H9 (cell line): ENCODE measurements at regions not wholly inside any gene's neighbourhood (a gene's known extent, or its start where the extent isn't known, plus 50 kb on each side); places are given as distances from the start of the nearest gene placed in this dataset.

Source experiments
- DNase-seq: peaks from one replicate; pipeline ENCODE4 v3.0.0-alpha.2; 2017
- H2AFZ ChIP-seq: one replicate; pipeline ENCODE4 v1.6.1; 2013; ENCODE audit warnings: mild to moderate bottlenecking, low read length, control low read depth, moderate library complexity
- H2AK5ac ChIP-seq: 2 replicates; pipeline ENCODE4 v1.6.1; 2013; ENCODE audit warnings: low read length, control low read depth, mixed read lengths; ENCODE audit not compliant: insufficient read length
- H2BK120ac ChIP-seq: one replicate; pipeline ENCODE4 v1.6.1; 2013; ENCODE audit warnings: low read depth, mild to moderate bottlenecking, low read length, control low read depth, inconsistent platforms; ENCODE audit not compliant: poor library complexity, severe bottlenecking
- H2BK12ac ChIP-seq: 2 replicates; pipeline ENCODE4 v1.6.1; 2013; ENCODE audit warnings: low read length, control low read depth, mixed read lengths, low read depth; ENCODE audit not compliant: insufficient read length
- H2BK15ac ChIP-seq: 2 replicates; pipeline ENCODE4 v1.6.1; 2013; ENCODE audit warnings: low read depth, low read length, control low read depth
- H2BK20ac ChIP-seq: one replicate; pipeline ENCODE4 v1.6.1; 2013; ENCODE audit warnings: low read depth, mild to moderate bottlenecking, low read length, control low read depth, inconsistent platforms; ENCODE audit not compliant: poor library complexity, severe bottlenecking
- H2BK5ac ChIP-seq: 2 replicates; pipeline ENCODE4 v1.6.1; 2013; ENCODE audit warnings: low read length, control low read depth, mixed read lengths; ENCODE audit not compliant: insufficient read length
- H3K14ac ChIP-seq: 2 replicates; pipeline ENCODE4 v1.6.1; 2013; ENCODE audit warnings: low read length, control low read depth; ENCODE audit not compliant: insufficient read depth
- H3K18ac ChIP-seq: 2 replicates; pipeline ENCODE4 v1.6.1; 2013; ENCODE audit warnings: low read depth, mild to moderate bottlenecking, mixed read lengths, low read length, control low read depth; ENCODE audit not compliant: insufficient read length
- H3K23ac ChIP-seq: 2 replicates; pipeline ENCODE4 v1.6.1; 2013; ENCODE audit warnings: low read length, control low read depth, mixed read lengths, low read depth; ENCODE audit not compliant: insufficient read length
- H3K23me2 ChIP-seq: 2 replicates; pipeline ENCODE4 v1.6.1; 2013; ENCODE audit warnings: low read depth, mild to moderate bottlenecking, mixed read lengths, low read length, control low read depth; ENCODE audit not compliant: insufficient read length, poor library complexity, severe bottlenecking
- H3K27ac ChIP-seq: 2 replicates; pipeline ENCODE4 v1.5.1; 2013; ENCODE audit warnings: low read length, control low read depth, mixed read lengths, low read depth; ENCODE audit not compliant: insufficient read length
- H3K27me3 ChIP-seq: 2 replicates; pipeline ENCODE4 v1.6.1; 2013; ENCODE audit warnings: low read length, control low read depth, inconsistent platforms; ENCODE audit not compliant: insufficient read depth
- H3K4ac ChIP-seq: 2 replicates; pipeline ENCODE4 v1.6.1; 2013; ENCODE audit warnings: low read depth, mild to moderate bottlenecking, control low read depth, inconsistent platforms, low read length, moderate library complexity
- H3K4me1 ChIP-seq: 2 replicates; pipeline ENCODE4 v1.6.1; 2013; ENCODE audit warnings: low read length, control low read depth, inconsistent platforms; ENCODE audit not compliant: insufficient read depth
- H3K4me2 ChIP-seq: 2 replicates; pipeline ENCODE4 v1.6.1; 2013; ENCODE audit warnings: low read length, control low read depth, mixed read lengths; ENCODE audit not compliant: insufficient read length, insufficient read depth
- H3K56ac ChIP-seq: 2 replicates; pipeline ENCODE4 v1.6.1; 2013; ENCODE audit warnings: low read depth, mild to moderate bottlenecking, mixed read lengths, low read length, control low read depth; ENCODE audit not compliant: insufficient read length
- H3K79me1 ChIP-seq: 2 replicates; pipeline ENCODE4 v1.6.1; 2013; ENCODE audit warnings: low read depth, mild to moderate bottlenecking, moderate library complexity, low read length, control low read depth, inconsistent platforms; ENCODE audit not compliant: insufficient read depth, poor library complexity, severe bottlenecking
- H3K79me2 ChIP-seq: 2 replicates; pipeline ENCODE4 v1.6.1; 2013; ENCODE audit warnings: low read length, control low read depth, inconsistent platforms; ENCODE audit not compliant: insufficient read depth
- H3K9ac ChIP-seq: 2 replicates; pipeline ENCODE4 v1.6.1; 2013; ENCODE audit warnings: low read length, control low read depth, mixed read lengths; ENCODE audit not compliant: insufficient read length; ENCODE audit errors: extremely low read depth
- H3K9me3 ChIP-seq: one replicate; pipeline ENCODE4 v1.6.1; 2013; ENCODE audit warnings: low read depth, low read length, inconsistent platforms; ENCODE audit not compliant: control insufficient read depth
- H3T11ph ChIP-seq: one replicate; pipeline ENCODE4 v1.6.1; 2013; ENCODE audit warnings: mild to moderate bottlenecking, low read length, control low read depth, inconsistent platforms
- H4K20me1 ChIP-seq: one replicate; pipeline ENCODE4 v1.6.1; 2013; ENCODE audit not compliant: control insufficient read depth, insufficient read length, insufficient read depth
- H4K5ac ChIP-seq: 2 replicates; pipeline ENCODE4 v1.6.1; 2013; ENCODE audit warnings: low read depth, mild to moderate bottlenecking, mixed read lengths, low read length, control low read depth; ENCODE audit not compliant: insufficient read length
- H4K8ac ChIP-seq: replicated peaks from 2 replicates; pipeline ENCODE4 v1.6.1; 2013; ENCODE audit warnings: low read length, control low read depth, mixed read lengths, low read depth; ENCODE audit not compliant: insufficient read length
- H4K91ac ChIP-seq: 2 replicates; pipeline ENCODE4 v1.6.1; 2013; ENCODE audit warnings: low read depth, mild to moderate bottlenecking, moderate library complexity, mixed read lengths, low read length, control low read depth; ENCODE audit not compliant: insufficient read length
- H3K27ac Mint-ChIP-seq, 3 experiments: 2 replicates in 2 of 3; 3 replicates in 1 of 3; pipeline ENCODE4 v1.8.0; 2020 to 2021; ENCODE audit warnings: mixed read lengths in 3 of 3, mild to moderate bottlenecking in 1 of 3, moderate library complexity in 1 of 3
- H3K27me3 Mint-ChIP-seq: 2 replicates; pipeline ENCODE4 v1.8.0; 2021; ENCODE audit warnings: low read depth, mild to moderate bottlenecking, moderate library complexity, mixed read lengths
- H3K36me3 Mint-ChIP-seq, 3 experiments: 2 replicates in 2 of 3; 3 replicates in 1 of 3; pipeline ENCODE4 v1.8.0; 2020 to 2021; ENCODE audit warnings: low read depth in 3 of 3, mixed read lengths in 3 of 3; ENCODE audit not compliant: insufficient read depth in 1 of 3
- H3K4me1 Mint-ChIP-seq, 2 experiments: 2 replicates each; pipeline ENCODE4 v1.8.0; 2020; ENCODE audit warnings: mixed read lengths in 2 of 2
- H3K4me3 Mint-ChIP-seq, 2 experiments: 2 replicates in 1 of 2; 3 replicates in 1 of 2; pipeline ENCODE4 v1.8.0; 2020 to 2021; ENCODE audit warnings: mild to moderate bottlenecking in 2 of 2, mixed read lengths in 2 of 2, moderate library complexity in 1 of 2
- H3K9me3 Mint-ChIP-seq, 2 experiments: 2 replicates in 1 of 2; 3 replicates in 1 of 2; pipeline ENCODE4 v1.8.0; 2020; ENCODE audit warnings: mild to moderate bottlenecking in 2 of 2, mixed read lengths in 2 of 2, moderate library complexity in 1 of 2
- TF ChIP-seq, protein P1 (sequence below): fragments of 200-600 bp; sonication (generic); conservative IDR thresholded peaks from 3 replicates; pipeline ENCODE4 v1.8.0; 2021; ENCODE audit warnings: antibody characterized with exemption, mild to moderate bottlenecking

DNA sequence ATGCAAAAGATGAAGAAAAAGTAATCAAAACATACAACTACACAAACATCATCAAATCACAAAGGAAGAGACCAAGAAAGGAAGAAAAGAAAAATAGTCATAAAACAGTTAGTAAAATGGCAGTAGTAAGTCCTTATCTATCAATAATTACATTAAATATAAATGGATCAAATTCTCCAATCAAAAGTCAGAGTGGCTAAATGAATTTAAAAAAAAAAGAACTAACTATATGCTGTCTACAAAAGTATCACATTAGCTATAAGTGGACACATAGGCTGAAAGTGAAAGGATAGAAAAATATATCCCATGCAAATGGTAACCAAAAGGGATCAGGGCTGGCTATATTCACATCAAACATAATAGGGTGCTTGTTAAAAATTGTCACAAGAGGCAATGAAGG, 116.5 kb downstream of the NOL4 start:
- Histone ChIP-seq H3K27me3 (no peaks in the 10 kb centered on the region), H2AFZ (no peak overlapping the region), H3K79me2 (no peaks in the 10 kb centered on the region), H3K4me1 (no peaks in the 10 kb centered on the region), H3K23me2 (no peaks in the 10 kb centered on the region), H3K9me3 (no peaks in the 10 kb centered on the region), H3K9ac (no peak overlapping the region), H4K8ac (no peak overlapping the region), H3K27ac (no peak overlapping the region), H4K91ac (no peak overlapping the region), H3K14ac (no peak overlapping the region), H3K18ac (no peak overlapping the region), H2BK120ac (no peak overlapping the region), H3K79me1 (no peaks in the 10 kb centered on the region), H3K23ac (no peak overlapping the region), H3T11ph (no peak overlapping the region), H2BK20ac (no peak overlapping the region), H4K5ac (no peak overlapping the region), H3K4ac (no peak overlapping the region), H2BK12ac (no peak overlapping the region), H4K20me1 (no peaks in the 10 kb centered on the region), H2BK15ac (no peak overlapping the region), H3K4me2 (no peak overlapping the region), H3K56ac (no peak overlapping the region), H2BK5ac (no peak overlapping the region), H2AK5ac (no peak overlapping the region)
- Mint-ChIP-seq H3K36me3 (peaks cover 5 to 17% (median 8%) of the 10 kb centered on the region in 3 experiments; a peak in 6 of 7 replicates), H3K4me3 (no peak overlapping the region), H3K27me3 (no peaks in the 10 kb centered on the region), H3K4me1 (no peaks in the 10 kb centered on the region), H3K9me3 (peaks cover 16% of the 10 kb centered on the region in 2 experiments), H3K27ac (no peak overlapping the region)
- no peak for DNase-seq
- TF ChIP-seq, protein P1, sequence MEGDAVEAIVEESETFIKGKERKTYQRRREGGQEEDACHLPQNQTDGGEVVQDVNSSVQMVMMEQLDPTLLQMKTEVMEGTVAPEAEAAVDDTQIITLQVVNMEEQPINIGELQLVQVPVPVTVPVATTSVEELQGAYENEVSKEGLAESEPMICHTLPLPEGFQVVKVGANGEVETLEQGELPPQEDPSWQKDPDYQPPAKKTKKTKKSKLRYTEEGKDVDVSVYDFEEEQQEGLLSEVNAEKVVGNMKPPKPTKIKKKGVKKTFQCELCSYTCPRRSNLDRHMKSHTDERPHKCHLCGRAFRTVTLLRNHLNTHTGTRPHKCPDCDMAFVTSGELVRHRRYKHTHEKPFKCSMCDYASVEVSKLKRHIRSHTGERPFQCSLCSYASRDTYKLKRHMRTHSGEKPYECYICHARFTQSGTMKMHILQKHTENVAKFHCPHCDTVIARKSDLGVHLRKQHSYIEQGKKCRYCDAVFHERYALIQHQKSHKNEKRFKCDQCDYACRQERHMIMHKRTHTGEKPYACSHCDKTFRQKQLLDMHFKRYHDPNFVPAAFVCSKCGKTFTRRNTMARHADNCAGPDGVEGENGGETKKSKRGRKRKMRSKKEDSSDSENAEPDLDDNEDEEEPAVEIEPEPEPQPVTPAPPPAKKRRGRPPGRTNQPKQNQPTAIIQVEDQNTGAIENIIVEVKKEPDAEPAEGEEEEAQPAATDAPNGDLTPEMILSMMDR = no peak
